ENCODE measurements at regions not wholly inside any gene's neighbourhood (a gene's known extent, or its start where the extent isn't known, plus 50 kb on each side); places are given as distances from the start of the nearest gene placed in this dataset.

GRCh38 chr9:28050046-28050445, 476.8 kb upstream of the C9orf72 start:
- DNase-seq (ENCODE audit: low spot score in 2 of 2) = no peak
- ATAC-seq = no peak
- peaks cover 5% of the 10 kb centered on the region in 2 donors for H3K9me3 Mint-ChIP-seq
- no peak overlapping the region for H3K27ac Mint-ChIP-seq
- no peaks in the 10 kb centered on the region for H3K36me3 Mint-ChIP-seq

- Mint-ChIP-seq H3K27ac (no peak overlapping the region), H3K9me3 (peaks cover 5% of the 10 kb centered on the region in 2 donors), H3K36me3 (no peaks in the 10 kb centered on the region)
- DNase-seq (ENCODE audit: low spot score in 2 of 2) (no peak), ATAC-seq (no peak)
Observed at GRCh38 chr9:28050941-28051340, 477.7 kb upstream of the C9orf72 start.

GRCh38 chr9:28051559-28052503, 478.6 kb upstream of the C9orf72 start:
- no peak for ATAC-seq
- DNase-seq (ENCODE audit: low spot score in 2 of 2) = no peak
- no peaks in the 10 kb centered on the region for H3K36me3 Mint-ChIP-seq
- peaks cover 0 to 5% of the 10 kb centered on the region in 2 donors for H3K9me3 Mint-ChIP-seq
- H3K27ac Mint-ChIP-seq = no peak overlapping the region

GRCh38 chr9:28053096-28053777, 480.0 kb upstream of the C9orf72 start:
- Mint-ChIP-seq H3K9me3 (peaks cover 4 to 5% of the 10 kb centered on the region in 2 donors), H3K36me3 (no peaks in the 10 kb centered on the region), H3K27ac (no peak overlapping the region)
- DNase-seq (ENCODE audit: low spot score in 2 of 2) = no peak
- ATAC-seq = no peak

- Mint-ChIP-seq H3K9me3 (peaks cover 4 to 6% of the 10 kb centered on the region in 2 donors), H3K36me3 (no peaks in the 10 kb centered on the region), H3K27ac (no peak overlapping the region)
- DNase-seq (ENCODE audit: low spot score in 2 of 2) (no peak), ATAC-seq (no peak)
Observed at GRCh38 chr9:28056006-28056405, 482.7 kb upstream of the C9orf72 start.

- ATAC-seq (no peak), DNase-seq (ENCODE audit: low spot score in 2 of 2) (no peak)
- no peaks in the 10 kb centered on the region for H3K36me3 Mint-ChIP-seq
- peak overlapping the region in 1 of 2 donors; percentile 1 for H3K27ac Mint-ChIP-seq
- peaks cover 4 to 6% of the 10 kb centered on the region in 2 donors for H3K9me3 Mint-ChIP-seq
Observed at GRCh38 chr9:28056466-28056865, 483.2 kb upstream of the C9orf72 start.

GRCh38 chr9:28059192-28059591, 485.9 kb upstream of the C9orf72 start:
- Mint-ChIP-seq H3K27ac (no peak overlapping the region), H3K9me3 (peaks cover 4 to 6% of the 10 kb centered on the region in 2 donors), H3K36me3 (no peaks in the 10 kb centered on the region)
- ATAC-seq (no peak), DNase-seq (ENCODE audit: low spot score in 2 of 2) (no peak)

- ATAC-seq (no peak), DNase-seq (ENCODE audit: low spot score in 2 of 2) (no peak)
- Mint-ChIP-seq H3K36me3 (no peaks in the 10 kb centered on the region), H3K27ac (no peak overlapping the region), H3K9me3 (peaks cover 0 to 1% of the 10 kb centered on the region in 2 donors)
Observed at GRCh38 chr9:28064241-28064815, 491.0 kb upstream of the C9orf72 start.

GRCh38 chr9:28073270-28073669, 500.0 kb upstream of the C9orf72 start:
- no peak for DNase-seq (ENCODE audit: low spot score in 2 of 2)
- Mint-ChIP-seq H3K9me3 (no peaks in the 10 kb centered on the region), H3K36me3 (no peaks in the 10 kb centered on the region), H3K27ac (no peak overlapping the region)
- ATAC-seq = no peak

GRCh38 chr9:28079677-28080076, 506.4 kb upstream of the C9orf72 start:
- Mint-ChIP-seq H3K27ac (no peak overlapping the region), H3K36me3 (no peaks in the 10 kb centered on the region), H3K9me3 (no peaks in the 10 kb centered on the region)
- DNase-seq (ENCODE audit: low spot score in 2 of 2) (no peak), ATAC-seq (no peak)

- DNase-seq (ENCODE audit: low spot score in 2 of 2) (no peak), ATAC-seq (no peak)
- no peaks in the 10 kb centered on the region for H3K9me3 Mint-ChIP-seq
- H3K27ac Mint-ChIP-seq = no peak overlapping the region
- H3K36me3 Mint-ChIP-seq = no peaks in the 10 kb centered on the region
Observed at GRCh38 chr9:28082671-28083070, 509.4 kb upstream of the C9orf72 start.

GRCh38 chr9:28086881-28087280, 513.6 kb upstream of the C9orf72 start:
- no peak for DNase-seq (ENCODE audit: low spot score in 2 of 2)
- ATAC-seq = no peak
- H3K36me3 Mint-ChIP-seq = peaks cover 0 to 5% of the 10 kb centered on the region in 2 donors
- H3K9me3 Mint-ChIP-seq = peaks cover 0 to 13% of the 10 kb centered on the region in 2 donors
- H3K27ac Mint-ChIP-seq = no peak overlapping the region

GRCh38 chr9:28092981-28093936, 520.0 kb upstream of the C9orf72 start:
- no peak for DNase-seq (ENCODE audit: low spot score in 2 of 2)
- H3K9me3 Mint-ChIP-seq = peaks cover 0 to 12% of the 10 kb centered on the region in 2 donors
- no peak overlapping the region for H3K27ac Mint-ChIP-seq
- peaks cover 0 to 5% of the 10 kb centered on the region in 2 donors for H3K36me3 Mint-ChIP-seq
- no peak for ATAC-seq

- ATAC-seq (no peak), DNase-seq (ENCODE audit: low spot score in 2 of 2) (no peak)
- Mint-ChIP-seq H3K27ac (no peak overlapping the region), H3K9me3 (peaks cover 0 to 3% of the 10 kb centered on the region in 2 donors), H3K36me3 (no peaks in the 10 kb centered on the region)
Observed at GRCh38 chr9:28101509-28101908, 528.2 kb upstream of the C9orf72 start.

- H3K27ac Mint-ChIP-seq = no peak overlapping the region
- ATAC-seq (no peak), DNase-seq (ENCODE audit: low spot score in 2 of 2) (no peak)
- no peaks in the 10 kb centered on the region for H3K36me3 Mint-ChIP-seq
- H3K9me3 Mint-ChIP-seq = peaks cover 0 to 10% of the 10 kb centered on the region in 2 donors
Observed at GRCh38 chr9:28105001-28105400, 531.7 kb upstream of the C9orf72 start.

- Mint-ChIP-seq H3K36me3 (no peaks in the 10 kb centered on the region), H3K9me3 (no peaks in the 10 kb centered on the region), H3K27ac (no peak overlapping the region)
- no peak for DNase-seq (ENCODE audit: low spot score in 2 of 2)
- ATAC-seq = no peak
Observed at GRCh38 chr9:28120184-28120583, 546.9 kb upstream of the C9orf72 start.
